A673 (cell line): ENCODE measurements at regions not wholly inside any gene's neighbourhood (a gene's known extent, or its start where the extent isn't known, plus 50 kb on each side); places are given as distances from the start of the nearest gene placed in this dataset.

ENCODE experiments used
- BruUV-seq: library from RNA; stranded (reverse); fragments of 400-500 nt; replicated peaks from 2 replicates; lab custom pipeline; 2021; lab: Mats Ljungman, UMichigan
- CTCF ChIA-PET: fragments of 300-600 bp; sonication (Branson Sonifier 250); formaldehyde crosslinking; loops from one replicate; lab custom pipeline; 2022; ENCODE audit warnings: antibody characterized with exemption; lab: Charles Lee
- POLR2A ChIA-PET: fragments of 300-600 bp; sonication (Branson Sonifier 250); formaldehyde crosslinking; loops from one replicate; lab custom pipeline; 2022; ENCODE audit warnings: antibody characterized with exemption; ENCODE audit not compliant: low non-redundant PET; lab: Charles Lee
- DNase-seq: peaks from one replicate; pipeline ENCODE4 v3.0.0-alpha.2; 2015; ENCODE audit warnings: low spot score
- H3K27ac ChIP-seq: fragments of 200-600 bp; sonication (generic); 2 replicates; pipeline ENCODE4 v1.5.1; 2016; ENCODE audit warnings: mixed run types, low read depth, mild to moderate bottlenecking, mixed read lengths, antibody characterized with exemption, low read length; ENCODE audit not compliant: poor library complexity, severe bottlenecking
- H3K27me3 ChIP-seq: fragments of 200-600 bp; sonication (generic); replicated peaks from 2 replicates; pipeline ENCODE4 v1.6.1; 2017; ENCODE audit warnings: mixed run types, low read depth, mild to moderate bottlenecking, mixed read lengths, antibody characterized with exemption, low read length; ENCODE audit not compliant: insufficient read depth, poor library complexity
- H3K36me3 ChIP-seq: fragments of 200-600 bp; sonication (generic); 2 replicates; pipeline ENCODE4 v1.6.1; 2016; ENCODE audit warnings: mixed run types, mild to moderate bottlenecking, mixed read lengths, antibody characterized with exemption, low read length; ENCODE audit not compliant: insufficient read depth, poor library complexity, severe bottlenecking
- H3K4me1 ChIP-seq: fragments of 200-600 bp; sonication (generic); 2 replicates; pipeline ENCODE4 v1.6.1; 2017; ENCODE audit warnings: mixed run types, mild to moderate bottlenecking, mixed read lengths, antibody characterized with exemption, low read length; ENCODE audit not compliant: insufficient read depth, poor library complexity, severe bottlenecking
- H3K4me3 ChIP-seq: fragments of 200-600 bp; sonication (generic); 2 replicates; pipeline ENCODE4 v1.5.1; 2016; ENCODE audit warnings: low read depth, mixed run types, mild to moderate bottlenecking, mixed read lengths, low read length; ENCODE audit not compliant: poor library complexity, severe bottlenecking
- H3K9me3 ChIP-seq: fragments of 200-600 bp; sonication (generic); 2 replicates; pipeline ENCODE4 v1.6.1; 2016; ENCODE audit warnings: mixed run types, low read depth, mild to moderate bottlenecking, mixed read lengths, antibody characterized with exemption, low read length; ENCODE audit not compliant: poor library complexity, severe bottlenecking
- CTCF ChIP-seq: fragments of 300-800, 200-600 bp; sonication (generic); conservative IDR thresholded peaks from 2 replicates; pipeline ENCODE4 v1.5.1; 2017; ENCODE audit warnings: low read depth, mild to moderate bottlenecking, antibody characterized with exemption, low read length, moderate library complexity, mixed read lengths
- EZH2 ChIP-seq: fragments of 200-600 bp; sonication (generic); IDR thresholded peaks from 2 replicates; pipeline ENCODE4 v1.6.1; 2017; ENCODE audit warnings: borderline replicate concordance, low read depth, mild to moderate bottlenecking, mixed read lengths, antibody characterized with exemption, low read length; ENCODE audit not compliant: poor library complexity, severe bottlenecking
- intact Hi-C: fragments of 100-400 bp; cut with micrococcal nuclease; formaldehyde crosslinking; loops from one replicate; pipeline ENCODE4 v1.10.0; 2022; ENCODE audit not compliant: unreplicated experiment

GRCh38 chr11:134837887-134838232, 425.8 kb upstream of the B3GAT1 start:
- Histone ChIP-seq H3K36me3 (no peaks in the 10 kb centered on the region), H3K4me1 (no peaks in the 10 kb centered on the region), H3K9me3 (no peaks in the 10 kb centered on the region), H3K27me3 (peaks cover 5% of the 10 kb centered on the region), H3K4me3 (no peak overlapping the region), H3K27ac (no peak overlapping the region)
- ChIA-PET CTCF (no interaction called here), POLR2A (no interaction called here)
- intact Hi-C loops: no loop called here
- no TSS peak for BruUV-seq
- no peak for DNase-seq
- TF ChIP-seq CTCF (no peak), EZH2 (no peak)

GRCh38 chr11:134837166-134837886, 425.3 kb upstream of the B3GAT1 start:
- ChIA-PET CTCF (no interaction called here), POLR2A (no interaction called here)
- H3K9me3 ChIP-seq: no peaks in the 10 kb centered on the region
- no peak for TF ChIP-seq CTCF
- no peak for TF ChIP-seq EZH2
- H3K27me3 ChIP-seq: peaks cover 5% of the 10 kb centered on the region
- H3K4me3 ChIP-seq: no peak overlapping the region
- H3K27ac ChIP-seq: no peak overlapping the region
- no peak for DNase-seq
- intact Hi-C loops: no loop called here
- BruUV-seq: no TSS peak
- H3K36me3 ChIP-seq: no peaks in the 10 kb centered on the region
- no peaks in the 10 kb centered on the region for H3K4me1 ChIP-seq

- Histone ChIP-seq H3K9me3 (no peaks in the 10 kb centered on the region), H3K4me1 (no peaks in the 10 kb centered on the region), H3K27me3 (peaks cover 5% of the 10 kb centered on the region), H3K27ac (no peak overlapping the region), H3K36me3 (no peaks in the 10 kb centered on the region), H3K4me3 (no peak overlapping the region)
- POLR2A ChIA-PET: no interaction called here
- DNase-seq: no peak
- BruUV-seq: no TSS peak
- intact Hi-C loops: no loop called here
- CTCF ChIA-PET: no interaction called here
- TF ChIP-seq EZH2: no peak
- TF ChIP-seq CTCF: no peak
These were observed 424.5 kb upstream of the B3GAT1 start for GRCh38 chr11:134836561-134836960.
